OCI-LY7 (cell line): ENCODE measurements at regions not wholly inside any gene's neighbourhood (a gene's known extent, or its start where the extent isn't known, plus 50 kb on each side); places are given as distances from the start of the nearest gene placed in this dataset.
"Not testable (repeated sequence)": the region's sequence is repeated elsewhere in the genome, so short reads cannot be mapped to it uniquely, and the experiment has no call there.

ENCODE experiments used
- BruUV-seq: library from RNA; stranded (reverse); fragments of 400-500 nt; replicated peaks from 2 replicates; lab custom pipeline; 2021; lab: Mats Ljungman, UMichigan
- CTCF ChIA-PET: fragments of 300-600 bp; sonication (Branson Sonifier 250); formaldehyde crosslinking; loops from one replicate; lab custom pipeline; 2022; ENCODE audit warnings: antibody characterized with exemption; ENCODE audit not compliant: unreplicated experiment; lab: Charles Lee
- POLR2A ChIA-PET: fragments of 300-600 bp; sonication (Branson Sonifier 250); formaldehyde crosslinking; loops from one replicate; lab custom pipeline; 2022; ENCODE audit warnings: antibody characterized with exemption; lab: Charles Lee
- DNase-seq: peaks from one replicate; pipeline ENCODE4 v3.0.0-alpha.2; 2015; ENCODE audit warnings: low spot score
- H2AFZ ChIP-seq: fragments of 200-600 bp; sonication (generic), shearing (Covaris generic); 2 replicates; pipeline ENCODE4 v1.6.1; 2014; ENCODE audit warnings: mild to moderate bottlenecking, antibody characterized with exemption, low read length, moderate library complexity
- H3K27ac ChIP-seq: fragments of 200-600 bp; sonication (generic); 2 replicates; pipeline ENCODE4 v1.5.1; 2014; ENCODE audit warnings: mixed run types, low read depth, mild to moderate bottlenecking, moderate library complexity, low read length, inconsistent platforms; ENCODE audit not compliant: poor library complexity, severe bottlenecking
- H3K36me3 ChIP-seq: fragments of 200-600 bp; sonication (generic); 2 replicates; pipeline ENCODE4 v1.6.1; 2014; ENCODE audit warnings: mild to moderate bottlenecking, antibody characterized with exemption, low read length, moderate library complexity, mixed read lengths; ENCODE audit not compliant: insufficient read depth
- H3K4me1 ChIP-seq: fragments of 200-600 bp; sonication (generic); 2 replicates; pipeline ENCODE4 v1.5.1; 2014; ENCODE audit warnings: mild to moderate bottlenecking, low read length; ENCODE audit not compliant: insufficient read depth, poor library complexity, severe bottlenecking
- H3K4me2 ChIP-seq: fragments of 200-600 bp; sonication (generic); 2 replicates; pipeline ENCODE4 v1.6.1; 2014; ENCODE audit warnings: mild to moderate bottlenecking, low read length
- H3K4me3 ChIP-seq: fragments of 200-600 bp; sonication (generic); 2 replicates; pipeline ENCODE4 v1.5.1; 2014; ENCODE audit warnings: mild to moderate bottlenecking, low read depth, low read length; ENCODE audit not compliant: poor library complexity, severe bottlenecking
- H3K79me2 ChIP-seq: fragments of 200-600 bp; sonication (generic); 2 replicates; pipeline ENCODE4 v1.6.1; 2016; ENCODE audit warnings: low read depth, mild to moderate bottlenecking, low read length, moderate library complexity, mixed read lengths; ENCODE audit not compliant: insufficient read depth
- H3K9me2 ChIP-seq: fragments of 200-600 bp; sonication (generic); 2 replicates; pipeline ENCODE4 v1.6.1; 2016; ENCODE audit warnings: mild to moderate bottlenecking, low read length, mixed read lengths; ENCODE audit not compliant: insufficient read depth
- H3K9me3 ChIP-seq: fragments of 200-600 bp; sonication (generic); 2 replicates; pipeline ENCODE4 v1.6.1; 2014; ENCODE audit warnings: mild to moderate bottlenecking, mixed run types, low read length, mixed read lengths
- H4K20me1 ChIP-seq: fragments of 200-600 bp; sonication (generic); 2 replicates; pipeline ENCODE4 v1.6.1; 2014; ENCODE audit warnings: mild to moderate bottlenecking, antibody characterized with exemption, low read length, moderate library complexity, mixed read lengths; ENCODE audit not compliant: insufficient read depth
- EZH2phosphoT487 ChIP-seq: fragments of 200-600 bp; sonication (generic); IDR thresholded peaks from 2 replicates; pipeline ENCODE4 v1.6.1; 2018; ENCODE audit warnings: low read depth, borderline replicate concordance, mild to moderate bottlenecking, mixed run types, antibody characterized with exemption, low read length, moderate library complexity, mixed read lengths
- intact Hi-C: fragments of 100-400 bp; cut with micrococcal nuclease; formaldehyde crosslinking; loops from one replicate; pipeline ENCODE4 v1.10.0; 2022; ENCODE audit not compliant: unreplicated experiment
- TF ChIP-seq, protein P1 (sequence below): fragments of 200-600 bp; sonication (generic); conservative IDR thresholded peaks from 2 replicates; pipeline ENCODE4 v1.5.1; 2014; ENCODE audit warnings: mild to moderate bottlenecking, antibody characterized with exemption, low read length, moderate library complexity, mixed read lengths

DNA sequence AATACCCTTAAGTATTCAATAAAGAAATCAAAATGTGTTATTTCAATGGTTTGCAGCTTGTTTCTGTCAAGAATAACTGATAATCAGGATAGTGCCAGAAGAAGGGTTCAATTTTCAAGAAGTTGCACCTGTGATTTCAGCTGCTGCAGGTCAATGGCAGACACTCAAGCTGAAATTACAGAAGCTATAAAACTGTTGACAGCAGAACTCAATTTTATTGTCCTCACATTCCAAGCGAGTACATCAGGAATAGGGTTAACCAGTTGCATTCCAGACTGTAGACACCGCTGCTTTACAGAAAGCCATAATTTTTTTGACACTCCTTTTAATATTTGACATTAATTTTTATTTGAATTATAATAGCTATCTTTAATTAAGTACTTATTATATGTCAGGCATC, 364.1 kb downstream of the CGGBP1 start:
- intact Hi-C loops: no loop called here
- H3K36me3 ChIP-seq: no peaks in the 10 kb centered on the region
- no peaks in the 10 kb centered on the region for H4K20me1 ChIP-seq
- TF ChIP-seq EZH2phosphoT487: no peak
- TF ChIP-seq, protein P1, sequence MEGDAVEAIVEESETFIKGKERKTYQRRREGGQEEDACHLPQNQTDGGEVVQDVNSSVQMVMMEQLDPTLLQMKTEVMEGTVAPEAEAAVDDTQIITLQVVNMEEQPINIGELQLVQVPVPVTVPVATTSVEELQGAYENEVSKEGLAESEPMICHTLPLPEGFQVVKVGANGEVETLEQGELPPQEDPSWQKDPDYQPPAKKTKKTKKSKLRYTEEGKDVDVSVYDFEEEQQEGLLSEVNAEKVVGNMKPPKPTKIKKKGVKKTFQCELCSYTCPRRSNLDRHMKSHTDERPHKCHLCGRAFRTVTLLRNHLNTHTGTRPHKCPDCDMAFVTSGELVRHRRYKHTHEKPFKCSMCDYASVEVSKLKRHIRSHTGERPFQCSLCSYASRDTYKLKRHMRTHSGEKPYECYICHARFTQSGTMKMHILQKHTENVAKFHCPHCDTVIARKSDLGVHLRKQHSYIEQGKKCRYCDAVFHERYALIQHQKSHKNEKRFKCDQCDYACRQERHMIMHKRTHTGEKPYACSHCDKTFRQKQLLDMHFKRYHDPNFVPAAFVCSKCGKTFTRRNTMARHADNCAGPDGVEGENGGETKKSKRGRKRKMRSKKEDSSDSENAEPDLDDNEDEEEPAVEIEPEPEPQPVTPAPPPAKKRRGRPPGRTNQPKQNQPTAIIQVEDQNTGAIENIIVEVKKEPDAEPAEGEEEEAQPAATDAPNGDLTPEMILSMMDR: no peak
- CTCF ChIA-PET: no interaction called here
- no peaks in the 10 kb centered on the region for H3K79me2 ChIP-seq
- no peaks in the 10 kb centered on the region for H3K9me3 ChIP-seq
- POLR2A ChIA-PET: interaction anchor here (0.6 to 1.0 kb wide), 2 partner anchors 9 to 47 kb away, joined by 3 read pairs; no protein-coding TSS in a partner anchor
- DNase-seq: no peak
- no TSS peak for BruUV-seq
- H3K4me3 ChIP-seq: no peak overlapping the region
- no peak overlapping the region for H3K27ac ChIP-seq
- H2AFZ ChIP-seq: no peak overlapping the region
- H3K4me2 ChIP-seq: no peak overlapping the region
- H3K4me1 ChIP-seq: no peaks in the 10 kb centered on the region
- no peaks in the 10 kb centered on the region for H3K9me2 ChIP-seq

DNA sequence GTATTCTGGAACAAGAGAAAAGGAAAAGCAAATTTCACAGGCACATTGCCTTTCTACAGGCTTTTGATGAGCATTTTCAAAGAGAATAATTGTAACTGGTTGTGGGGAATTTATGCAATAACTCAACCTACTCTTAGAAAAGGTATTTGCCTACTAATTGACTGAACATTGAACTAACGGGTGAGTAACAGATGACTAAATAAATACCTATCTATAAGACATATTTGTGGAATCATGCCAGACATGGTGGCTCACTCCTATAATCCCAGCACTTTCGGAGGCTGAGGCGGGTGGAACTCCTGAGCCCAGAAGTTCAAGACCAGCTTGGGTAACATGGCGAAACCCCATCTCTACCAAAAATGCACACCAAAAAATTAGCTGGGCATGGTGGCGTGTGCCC, 367.7 kb downstream of the CGGBP1 start:
- ChIA-PET CTCF (no interaction called here), POLR2A (no interaction called here)
- no TSS peak for BruUV-seq
- Histone ChIP-seq H3K9me3 (no peaks in the 10 kb centered on the region), H3K4me3 (no peak overlapping the region), H2AFZ (no peak overlapping the region), H3K36me3 (no peaks in the 10 kb centered on the region), H4K20me1 (no peaks in the 10 kb centered on the region), H3K4me1 (no peaks in the 10 kb centered on the region), H3K27ac (no peak overlapping the region), H3K79me2 (no peaks in the 10 kb centered on the region), H3K4me2 (no peak overlapping the region), H3K9me2 (no peaks in the 10 kb centered on the region)
- no peak for DNase-seq
- intact Hi-C loops: no loop called here
- TF ChIP-seq EZH2phosphoT487: no peak
- TF ChIP-seq, protein P1: no peak

DNA sequence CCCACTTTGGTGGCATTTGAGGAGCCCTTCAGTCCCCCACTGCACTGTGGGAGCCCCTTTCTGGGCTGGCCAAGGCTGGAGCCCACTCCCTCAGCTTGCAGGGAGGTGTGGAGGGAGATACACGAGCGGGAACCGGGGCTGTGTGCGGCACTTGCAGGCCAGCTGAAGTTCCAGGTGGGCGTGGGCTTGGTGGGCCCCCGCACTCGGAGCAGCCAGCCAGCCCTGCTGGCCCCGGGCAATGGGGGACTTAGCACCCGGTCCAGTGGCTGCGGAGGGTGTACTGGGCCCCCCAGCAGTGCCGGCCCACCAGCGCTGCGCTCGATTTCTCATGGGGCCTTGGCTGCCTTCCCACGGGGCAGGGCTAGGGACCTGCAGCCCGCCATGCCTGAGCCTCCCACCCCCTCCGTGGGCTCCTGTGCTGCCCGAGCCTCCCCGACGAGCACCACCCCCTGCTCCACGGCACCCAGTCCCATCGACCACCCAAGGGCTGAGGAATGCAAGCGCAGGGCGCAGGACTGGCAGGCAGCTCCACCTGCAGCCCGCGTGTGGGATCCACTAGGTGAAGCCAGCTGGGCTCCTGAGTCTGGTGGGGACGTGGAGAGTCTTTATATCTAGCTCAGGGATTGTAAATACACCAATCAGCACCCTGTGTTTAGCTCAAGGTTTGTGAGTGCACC, 379.7 kb downstream of the CGGBP1 start:
- H3K4me2 ChIP-seq, H2AFZ ChIP-seq, intact Hi-C loops, H3K9me2 ChIP-seq, CTCF ChIA-PET, H3K4me3 ChIP-seq, H4K20me1 ChIP-seq, H3K27ac ChIP-seq, H3K9me3 ChIP-seq, DNase-seq, POLR2A ChIA-PET, H3K36me3 ChIP-seq, BruUV-seq, H3K79me2 ChIP-seq: not testable (repeated sequence)
- H3K4me1 ChIP-seq: peaks cover 11% of the 10 kb centered on the region
